SK-N-SH treated with all-trans-retinoic acid at 6 μM for 48 hours (cell line): ENCODE measurements at regions not wholly inside any gene's neighbourhood (a gene's known extent, or its start where the extent isn't known, plus 50 kb on each side); places are given as distances from the start of the nearest gene placed in this dataset.
"Not testable (repeated sequence)": the region's sequence is repeated elsewhere in the genome, so short reads cannot be mapped to it uniquely, and the experiment has no call there.

Experiments used
- ARNTL ChIP-seq: fragments of 450-650 bp; formaldehyde crosslinking; IDR thresholded peaks from 2 replicates; pipeline ENCODE4 v1.5.0; 2020; ENCODE audit warnings: low read depth, mild to moderate bottlenecking, moderate library complexity, borderline replicate concordance
- ISL1 ChIP-seq: fragments of 250-450 bp; sonication (Bioruptor Pico); IDR thresholded peaks from 2 replicates; pipeline ENCODE4 v2.1.2; 2022; ENCODE audit warnings: mild to moderate bottlenecking, moderate library complexity
- RARB ChIP-seq: fragments of 250-450 bp; sonication (Bioruptor Pico); IDR thresholded peaks from 2 replicates; pipeline ENCODE4 v1.8.0; 2021; ENCODE audit warnings: mild to moderate bottlenecking, moderate library complexity
- ZFP30 ChIP-seq: fragments of 450-650 bp; formaldehyde crosslinking; IDR thresholded peaks from 2 replicates; pipeline ENCODE4 v1.5.0; 2022; ENCODE audit warnings: mild to moderate bottlenecking, moderate library complexity
- TF ChIP-seq, protein P1 (sequence below): fragments of 250-450 bp; sonication (Bioruptor Pico); IDR thresholded peaks from 2 replicates; pipeline ENCODE4 v1.5.0; 2020; ENCODE audit warnings: mild to moderate bottlenecking, moderate library complexity
- TF ChIP-seq, protein P2 (sequence below): fragments of 250-450 bp; sonication (Bioruptor Pico); IDR thresholded peaks from 2 replicates; pipeline ENCODE4 v1.5.1; 2021; ENCODE audit warnings: mild to moderate bottlenecking, moderate library complexity
- TF ChIP-seq, protein P3 (sequence below): fragments of 250-450 bp; sonication (Bioruptor Pico); IDR thresholded peaks from 2 replicates; pipeline ENCODE4 v1.5.1; 2020; ENCODE audit warnings: low read depth, mild to moderate bottlenecking, moderate library complexity

DNA sequence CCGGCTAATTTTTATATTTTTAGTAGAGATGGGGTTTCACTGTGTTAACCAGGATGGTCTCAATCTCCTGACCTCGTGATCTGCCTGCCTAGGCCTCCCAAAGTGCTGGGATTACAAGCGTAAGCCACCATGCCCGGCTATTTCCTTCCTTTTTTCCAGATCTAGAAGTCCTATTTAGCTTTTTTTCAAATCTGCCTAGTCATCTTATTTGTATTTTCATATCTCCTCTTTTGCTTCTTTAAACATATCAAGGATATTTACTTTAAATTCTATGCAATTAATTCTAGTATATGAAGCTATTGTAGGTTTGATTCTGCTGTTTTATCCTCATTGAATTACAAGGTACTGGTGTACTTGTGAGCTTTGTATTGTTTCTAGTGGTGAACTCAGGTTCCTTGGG is 119.1 kb downstream of the MACIR start:
- TF ChIP-seq ARNTL, ISL1, RARB, ZFP30 (CRISPR knock-in tag): not testable (repeated sequence)
- TF ChIP-seq, protein P1, sequence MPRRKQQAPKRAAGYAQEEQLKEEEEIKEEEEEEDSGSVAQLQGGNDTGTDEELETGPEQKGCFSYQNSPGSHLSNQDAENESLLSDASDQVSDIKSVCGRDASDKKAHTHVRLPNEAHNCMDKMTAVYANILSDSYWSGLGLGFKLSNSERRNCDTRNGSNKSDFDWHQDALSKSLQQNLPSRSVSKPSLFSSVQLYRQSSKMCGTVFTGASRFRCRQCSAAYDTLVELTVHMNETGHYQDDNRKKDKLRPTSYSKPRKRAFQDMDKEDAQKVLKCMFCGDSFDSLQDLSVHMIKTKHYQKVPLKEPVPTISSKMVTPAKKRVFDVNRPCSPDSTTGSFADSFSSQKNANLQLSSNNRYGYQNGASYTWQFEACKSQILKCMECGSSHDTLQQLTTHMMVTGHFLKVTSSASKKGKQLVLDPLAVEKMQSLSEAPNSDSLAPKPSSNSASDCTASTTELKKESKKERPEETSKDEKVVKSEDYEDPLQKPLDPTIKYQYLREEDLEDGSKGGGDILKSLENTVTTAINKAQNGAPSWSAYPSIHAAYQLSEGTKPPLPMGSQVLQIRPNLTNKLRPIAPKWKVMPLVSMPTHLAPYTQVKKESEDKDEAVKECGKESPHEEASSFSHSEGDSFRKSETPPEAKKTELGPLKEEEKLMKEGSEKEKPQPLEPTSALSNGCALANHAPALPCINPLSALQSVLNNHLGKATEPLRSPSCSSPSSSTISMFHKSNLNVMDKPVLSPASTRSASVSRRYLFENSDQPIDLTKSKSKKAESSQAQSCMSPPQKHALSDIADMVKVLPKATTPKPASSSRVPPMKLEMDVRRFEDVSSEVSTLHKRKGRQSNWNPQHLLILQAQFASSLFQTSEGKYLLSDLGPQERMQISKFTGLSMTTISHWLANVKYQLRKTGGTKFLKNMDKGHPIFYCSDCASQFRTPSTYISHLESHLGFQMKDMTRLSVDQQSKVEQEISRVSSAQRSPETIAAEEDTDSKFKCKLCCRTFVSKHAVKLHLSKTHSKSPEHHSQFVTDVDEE (CRISPR knock-in tag) = not testable (repeated sequence)
- TF ChIP-seq, protein P2, sequence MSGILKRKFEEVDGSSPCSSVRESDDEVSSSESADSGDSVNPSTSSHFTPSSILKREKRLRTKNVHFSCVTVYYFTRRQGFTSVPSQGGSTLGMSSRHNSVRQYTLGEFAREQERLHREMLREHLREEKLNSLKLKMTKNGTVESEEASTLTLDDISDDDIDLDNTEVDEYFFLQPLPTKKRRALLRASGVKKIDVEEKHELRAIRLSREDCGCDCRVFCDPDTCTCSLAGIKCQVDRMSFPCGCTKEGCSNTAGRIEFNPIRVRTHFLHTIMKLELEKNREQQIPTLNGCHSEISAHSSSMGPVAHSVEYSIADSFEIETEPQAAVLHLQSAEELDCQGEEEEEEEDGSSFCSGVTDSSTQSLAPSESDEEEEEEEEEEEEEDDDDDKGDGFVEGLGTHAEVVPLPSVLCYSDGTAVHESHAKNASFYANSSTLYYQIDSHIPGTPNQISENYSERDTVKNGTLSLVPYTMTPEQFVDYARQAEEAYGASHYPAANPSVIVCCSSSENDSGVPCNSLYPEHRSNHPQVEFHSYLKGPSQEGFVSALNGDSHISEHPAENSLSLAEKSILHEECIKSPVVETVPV (CRISPR knock-in tag) = not testable (repeated sequence)
- TF ChIP-seq, protein P3, sequence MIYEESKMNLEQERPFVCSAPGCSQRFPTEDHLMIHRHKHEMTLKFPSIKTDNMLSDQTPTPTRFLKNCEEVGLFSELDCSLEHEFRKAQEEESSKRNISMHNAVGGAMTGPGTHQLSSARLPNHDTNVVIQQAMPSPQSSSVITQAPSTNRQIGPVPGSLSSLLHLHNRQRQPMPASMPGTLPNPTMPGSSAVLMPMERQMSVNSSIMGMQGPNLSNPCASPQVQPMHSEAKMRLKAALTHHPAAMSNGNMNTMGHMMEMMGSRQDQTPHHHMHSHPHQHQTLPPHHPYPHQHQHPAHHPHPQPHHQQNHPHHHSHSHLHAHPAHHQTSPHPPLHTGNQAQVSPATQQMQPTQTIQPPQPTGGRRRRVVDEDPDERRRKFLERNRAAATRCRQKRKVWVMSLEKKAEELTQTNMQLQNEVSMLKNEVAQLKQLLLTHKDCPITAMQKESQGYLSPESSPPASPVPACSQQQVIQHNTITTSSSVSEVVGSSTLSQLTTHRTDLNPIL (CRISPR knock-in tag) = not testable (repeated sequence)
